ENCODE measurements at regions not wholly inside any gene's neighbourhood (a gene's known extent, or its start where the extent isn't known, plus 50 kb on each side); places are given as distances from the start of the nearest gene placed in this dataset.

DNA sequence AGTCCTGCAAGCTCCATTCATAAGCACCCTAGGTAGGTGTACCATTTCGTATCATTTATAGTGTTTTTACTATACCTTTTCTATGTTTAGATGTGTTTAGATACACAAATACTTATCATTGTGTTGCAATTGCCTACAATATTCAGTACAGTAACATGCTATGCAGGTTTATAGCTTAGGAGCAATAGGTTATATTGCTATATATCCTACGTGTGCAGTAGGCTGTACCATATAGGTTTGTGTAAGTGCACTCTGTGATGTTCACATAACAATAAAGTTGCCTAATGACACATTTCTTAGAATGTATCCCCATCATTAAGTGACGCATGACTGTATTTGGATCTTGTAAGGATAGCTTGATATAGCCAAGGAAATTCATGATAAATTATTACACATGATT is 88.6 kb upstream of the CDH20 start:
- no peaks in the 10 kb centered on the region for H3K9me3 ChIP-seq
- TF ChIP-seq, protein P1, sequence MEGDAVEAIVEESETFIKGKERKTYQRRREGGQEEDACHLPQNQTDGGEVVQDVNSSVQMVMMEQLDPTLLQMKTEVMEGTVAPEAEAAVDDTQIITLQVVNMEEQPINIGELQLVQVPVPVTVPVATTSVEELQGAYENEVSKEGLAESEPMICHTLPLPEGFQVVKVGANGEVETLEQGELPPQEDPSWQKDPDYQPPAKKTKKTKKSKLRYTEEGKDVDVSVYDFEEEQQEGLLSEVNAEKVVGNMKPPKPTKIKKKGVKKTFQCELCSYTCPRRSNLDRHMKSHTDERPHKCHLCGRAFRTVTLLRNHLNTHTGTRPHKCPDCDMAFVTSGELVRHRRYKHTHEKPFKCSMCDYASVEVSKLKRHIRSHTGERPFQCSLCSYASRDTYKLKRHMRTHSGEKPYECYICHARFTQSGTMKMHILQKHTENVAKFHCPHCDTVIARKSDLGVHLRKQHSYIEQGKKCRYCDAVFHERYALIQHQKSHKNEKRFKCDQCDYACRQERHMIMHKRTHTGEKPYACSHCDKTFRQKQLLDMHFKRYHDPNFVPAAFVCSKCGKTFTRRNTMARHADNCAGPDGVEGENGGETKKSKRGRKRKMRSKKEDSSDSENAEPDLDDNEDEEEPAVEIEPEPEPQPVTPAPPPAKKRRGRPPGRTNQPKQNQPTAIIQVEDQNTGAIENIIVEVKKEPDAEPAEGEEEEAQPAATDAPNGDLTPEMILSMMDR (IDR thresholded peaks at IDR 0.05), result no peak
- TF ChIP-seq POLR2A (IDR thresholded peaks at IDR 0.05) (no peak), POLR2AphosphoS5 (IDR thresholded peaks at IDR 0.05; ENCODE audit: insufficient read depth in 1 of 2, low read depth in 1 of 2) (no peak)
- H3K36me3 ChIP-seq, result no peaks in the 10 kb centered on the region
- no peaks in the 10 kb centered on the region for H3K27me3 ChIP-seq
- H3K4me1 ChIP-seq, result no peaks in the 10 kb centered on the region
- H3K27ac ChIP-seq, result no peak overlapping the region
- no peak overlapping the region for H3K4me3 ChIP-seq
- intact Hi-C loops (cut with DNase I), result no loop called here
- no peak for DNase-seq (ENCODE audit: extremely low spot score in 2 of 2)

DNA sequence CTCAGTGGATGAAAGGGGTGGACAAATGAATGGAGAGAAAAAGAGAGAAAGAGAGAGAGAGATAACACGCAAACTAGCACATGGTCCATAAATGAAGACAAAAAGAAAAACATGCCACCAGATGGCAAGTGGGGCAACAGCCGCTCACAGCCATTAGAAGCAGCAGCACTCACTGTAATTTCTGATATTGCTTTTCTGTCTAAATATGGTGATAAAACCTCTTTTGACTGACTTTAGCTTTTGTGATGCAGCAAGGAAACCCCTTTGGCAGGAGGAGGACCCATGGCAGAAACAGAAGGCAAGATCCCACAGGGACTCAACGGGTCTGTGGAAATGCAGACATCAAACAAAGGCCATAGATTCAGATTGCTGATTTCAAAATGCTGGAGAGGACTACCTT is 88.0 kb upstream of the CDH20 start:
- no peak for DNase-seq (ENCODE audit: extremely low spot score in 2 of 2)
- intact Hi-C loops (cut with DNase I), result no loop called here
- H3K27ac ChIP-seq, result no peak overlapping the region
- H3K9me3 ChIP-seq, result no peaks in the 10 kb centered on the region
- no peaks in the 10 kb centered on the region for H3K27me3 ChIP-seq
- H3K4me1 ChIP-seq, result no peaks in the 10 kb centered on the region
- H3K36me3 ChIP-seq, result no peaks in the 10 kb centered on the region
- H3K4me3 ChIP-seq, result no peak overlapping the region
- TF ChIP-seq POLR2A (IDR thresholded peaks at IDR 0.05) (no peak), POLR2AphosphoS5 (IDR thresholded peaks at IDR 0.05; ENCODE audit: insufficient read depth in 1 of 2, low read depth in 1 of 2) (no peak)
- TF ChIP-seq, protein P1 (IDR thresholded peaks at IDR 0.05), result no peak

GRCh38 chr18:61248589-61248988 is 84.6 kb upstream of the CDH20 start:
- Histone ChIP-seq H3K27me3 (no peaks in the 10 kb centered on the region), H3K4me3 (no peak overlapping the region), H3K27ac (no peak overlapping the region), H3K4me1 (no peaks in the 10 kb centered on the region), H3K36me3 (no peaks in the 10 kb centered on the region), H3K9me3 (no peaks in the 10 kb centered on the region)
- TF ChIP-seq, protein P1 (IDR thresholded peaks at IDR 0.05), result no peak
- TF ChIP-seq POLR2A (IDR thresholded peaks at IDR 0.05), result no peak
- TF ChIP-seq POLR2AphosphoS5 (IDR thresholded peaks at IDR 0.05; ENCODE audit: insufficient read depth in 1 of 2, low read depth in 1 of 2), result no peak
- intact Hi-C loops (cut with DNase I), result no loop called here
- no peak for DNase-seq (ENCODE audit: extremely low spot score in 2 of 2)

DNA sequence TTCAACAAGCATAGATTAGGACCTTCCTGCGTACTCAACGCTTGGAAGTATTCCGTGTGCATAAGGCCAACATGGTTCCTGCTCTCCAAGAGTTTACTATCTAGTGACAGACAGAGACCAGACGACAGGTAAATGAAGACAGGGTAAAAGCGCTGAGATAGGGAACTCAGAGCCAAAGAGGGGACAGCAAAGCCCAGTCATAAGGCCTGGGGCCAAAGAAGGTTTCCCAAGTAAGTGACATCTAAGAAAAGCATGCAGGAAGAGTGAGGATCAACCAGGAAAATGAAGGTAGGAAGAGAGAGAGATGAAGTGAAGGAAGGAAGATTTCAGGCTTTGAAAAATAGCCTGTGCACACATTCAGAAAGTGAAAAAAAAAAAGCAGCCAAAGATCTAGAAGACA is 76.9 kb upstream of the CDH20 start:
- no peak for DNase-seq (ENCODE audit: extremely low spot score in 2 of 2)
- Histone ChIP-seq H3K4me3 (no peak overlapping the region), H3K27ac (no peak overlapping the region), H3K9me3 (no peaks in the 10 kb centered on the region), H3K27me3 (no peaks in the 10 kb centered on the region), H3K36me3 (no peaks in the 10 kb centered on the region), H3K4me1 (no peaks in the 10 kb centered on the region)
- TF ChIP-seq POLR2AphosphoS5 (IDR thresholded peaks at IDR 0.05; ENCODE audit: insufficient read depth in 1 of 2, low read depth in 1 of 2) (no peak), POLR2A (IDR thresholded peaks at IDR 0.05) (no peak)
- TF ChIP-seq, protein P1 (IDR thresholded peaks at IDR 0.05), result no peak
- intact Hi-C loops (cut with DNase I), result no loop called here

DNA sequence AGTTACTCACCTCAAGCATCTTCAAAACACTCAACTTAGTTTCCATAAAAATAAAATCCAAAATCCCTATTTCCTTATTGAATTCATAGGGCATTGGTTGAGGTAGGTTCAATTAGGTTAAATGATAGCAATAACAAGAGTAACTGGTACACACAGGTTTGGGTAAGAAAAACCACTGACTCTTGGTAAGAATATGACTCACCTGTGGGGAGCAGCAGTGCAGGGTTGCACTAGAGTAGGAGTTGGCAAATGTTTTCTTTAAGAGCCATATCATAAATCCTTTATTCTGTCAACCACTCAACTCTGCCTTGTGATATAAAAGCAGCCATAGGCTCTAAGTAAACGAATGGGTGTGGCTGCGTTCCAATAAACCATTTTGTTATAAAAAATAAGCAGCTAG is 71.4 kb upstream of the CDH20 start:
- no peak for DNase-seq (ENCODE audit: extremely low spot score in 2 of 2)
- no peaks in the 10 kb centered on the region for H3K9me3 ChIP-seq
- no peaks in the 10 kb centered on the region for H3K27me3 ChIP-seq
- H3K4me1 ChIP-seq, result no peaks in the 10 kb centered on the region
- H3K27ac ChIP-seq, result no peak overlapping the region
- H3K4me3 ChIP-seq, result no peak overlapping the region
- TF ChIP-seq, protein P1 (IDR thresholded peaks at IDR 0.05), result no peak
- TF ChIP-seq POLR2A (IDR thresholded peaks at IDR 0.05) (no peak), POLR2AphosphoS5 (IDR thresholded peaks at IDR 0.05; ENCODE audit: insufficient read depth in 1 of 2, low read depth in 1 of 2) (no peak)
- intact Hi-C loops (cut with DNase I), result no loop called here
- no peaks in the 10 kb centered on the region for H3K36me3 ChIP-seq
